ENCODE measurements at regions not wholly inside any gene's neighbourhood (a gene's known extent, or its start where the extent isn't known, plus 50 kb on each side); places are given as distances from the start of the nearest gene placed in this dataset.

- H3K9me3 Mint-ChIP-seq: peaks cover 0 to 6% (median 4%) of the 10 kb centered on the region in 5 donors
- CTCF ChIA-PET: no interaction called here
These were observed 111.9 kb upstream of the CALN1 start for GRCh38 chr7:72524037-72524436.

GRCh38 chr7:72504061-72504706 is 92.0 kb upstream of the CALN1 start:
- Histone ChIP-seq H3K4me1 (ENCODE audit: insufficient read depth, low read length) (no peaks in the 10 kb centered on the region), H3K9me3 (ENCODE audit: low read length) (no peaks in the 10 kb centered on the region), H3K27ac (ENCODE audit: low read depth, low read length) (no peak overlapping the region), H3K36me3 (ENCODE audit: insufficient read depth, low read length) (no peaks in the 10 kb centered on the region), H3K4me3 (ENCODE audit: low read length) (no peak overlapping the region), H3K27me3 (ENCODE audit: insufficient read depth, low read length, poor library complexity, severe bottlenecking) (no peaks in the 10 kb centered on the region)
- H3K4me1 Mint-ChIP-seq: no peaks in the 10 kb centered on the region
- no peaks in the 10 kb centered on the region for H3K27me3 Mint-ChIP-seq
- H3K9me3 Mint-ChIP-seq: peaks cover 0 to 4% (median 3%) of the 10 kb centered on the region in 5 donors
- H3K36me3 Mint-ChIP-seq: no peaks in the 10 kb centered on the region
- no peak for DNase-seq
- no peak overlapping the region for H3K4me3 Mint-ChIP-seq
- ChIA-PET POLR2A (no interaction called here), CTCF (no interaction called here)
- no peak overlapping the region for H3K27ac Mint-ChIP-seq

More at GRCh38 chr7:72524037-72524436, 111.9 kb upstream of the CALN1 start:
- H3K9me3 ChIP-seq (ENCODE audit: low read length): no peaks in the 10 kb centered on the region
- Mint-ChIP-seq H3K27ac (no peak overlapping the region), H3K4me1 (no peaks in the 10 kb centered on the region), H3K4me3 (no peak overlapping the region), H3K27me3 (peaks cover 3 to 8% of the 10 kb centered on the region in 2 donors), H3K36me3 (no peaks in the 10 kb centered on the region)
- no peaks in the 10 kb centered on the region for H3K4me1 ChIP-seq (ENCODE audit: insufficient read depth, low read length)
- H3K4me3 ChIP-seq (ENCODE audit: low read length): no peak overlapping the region
- DNase-seq: no peak
- H3K36me3 ChIP-seq (ENCODE audit: insufficient read depth, low read length): no peaks in the 10 kb centered on the region
- POLR2A ChIA-PET: no interaction called here
- H3K27ac ChIP-seq (ENCODE audit: low read depth, low read length): no peak overlapping the region
- no peaks in the 10 kb centered on the region for H3K27me3 ChIP-seq (ENCODE audit: insufficient read depth, low read length, poor library complexity, severe bottlenecking)

GRCh38 chr7:72503644-72504043 is 91.5 kb upstream of the CALN1 start:
- Mint-ChIP-seq H3K27ac (no peak overlapping the region), H3K27me3 (no peaks in the 10 kb centered on the region), H3K4me1 (no peaks in the 10 kb centered on the region), H3K9me3 (peaks cover 0 to 4% (median 1%) of the 10 kb centered on the region in 5 donors), H3K36me3 (no peaks in the 10 kb centered on the region), H3K4me3 (no peak overlapping the region)
- ChIA-PET CTCF (no interaction called here), POLR2A (no interaction called here)
- Histone ChIP-seq H3K4me1 (ENCODE audit: insufficient read depth, low read length) (no peaks in the 10 kb centered on the region), H3K4me3 (ENCODE audit: low read length) (no peak overlapping the region), H3K27ac (ENCODE audit: low read depth, low read length) (no peak overlapping the region), H3K9me3 (ENCODE audit: low read length) (no peaks in the 10 kb centered on the region), H3K27me3 (ENCODE audit: insufficient read depth, low read length, poor library complexity, severe bottlenecking) (no peaks in the 10 kb centered on the region), H3K36me3 (ENCODE audit: insufficient read depth, low read length) (no peaks in the 10 kb centered on the region)
- no peak for DNase-seq

GRCh38 chr7:72494807-72495206 is 82.7 kb upstream of the CALN1 start:
- Histone ChIP-seq H3K4me3 (ENCODE audit: low read length) (no peak overlapping the region), H3K4me1 (ENCODE audit: insufficient read depth, low read length) (no peaks in the 10 kb centered on the region), H3K27me3 (ENCODE audit: insufficient read depth, low read length, poor library complexity, severe bottlenecking) (no peaks in the 10 kb centered on the region), H3K27ac (ENCODE audit: low read depth, low read length) (no peak overlapping the region), H3K9me3 (ENCODE audit: low read length) (no peaks in the 10 kb centered on the region), H3K36me3 (ENCODE audit: insufficient read depth, low read length) (no peaks in the 10 kb centered on the region)
- Mint-ChIP-seq H3K36me3 (peaks cover 0 to 4% (median 0%) of the 10 kb centered on the region in 3 donors), H3K4me1 (no peaks in the 10 kb centered on the region), H3K27ac (no peak overlapping the region), H3K4me3 (no peak overlapping the region), H3K27me3 (no peaks in the 10 kb centered on the region), H3K9me3 (peaks cover 6 to 21% (median 13%) of the 10 kb centered on the region in 5 donors)
- ChIA-PET POLR2A (no interaction called here), CTCF (interaction anchor here (1.2 kb wide), 2 partner anchors 10 to 13 kb away, joined by 3 read pairs; no protein-coding TSS in a partner anchor)
- DNase-seq: no peak

- Mint-ChIP-seq H3K4me3 (no peak overlapping the region), H3K9me3 (peaks cover 5 to 21% (median 15%) of the 10 kb centered on the region in 5 donors), H3K36me3 (peaks cover 0 to 4% (median 0%) of the 10 kb centered on the region in 3 donors), H3K4me1 (no peaks in the 10 kb centered on the region), H3K27me3 (no peaks in the 10 kb centered on the region), H3K27ac (no peak overlapping the region)
- Histone ChIP-seq H3K27me3 (ENCODE audit: insufficient read depth, low read length, poor library complexity, severe bottlenecking) (no peaks in the 10 kb centered on the region), H3K4me1 (ENCODE audit: insufficient read depth, low read length) (no peaks in the 10 kb centered on the region), H3K27ac (ENCODE audit: low read depth, low read length) (no peak overlapping the region), H3K9me3 (ENCODE audit: low read length) (no peaks in the 10 kb centered on the region), H3K4me3 (ENCODE audit: low read length) (no peak overlapping the region), H3K36me3 (ENCODE audit: insufficient read depth, low read length) (no peaks in the 10 kb centered on the region)
- peak in 3 of 5 donors; percentile 5 to 12 (median 10) for DNase-seq
- ChIA-PET POLR2A (no interaction called here), CTCF (interaction anchor here (1.2 kb wide), 2 partner anchors 9 to 13 kb away, joined by 3 read pairs; no protein-coding TSS in a partner anchor)
These were observed 81.9 kb upstream of the CALN1 start for GRCh38 chr7:72493850-72494661.

- no peaks in the 10 kb centered on the region for H3K4me1 Mint-ChIP-seq
- no peaks in the 10 kb centered on the region for H3K4me1 ChIP-seq (ENCODE audit: insufficient read depth, low read length)
- no peaks in the 10 kb centered on the region for H3K36me3 Mint-ChIP-seq
- H3K27ac Mint-ChIP-seq: no peak overlapping the region
- no peaks in the 10 kb centered on the region for H3K9me3 ChIP-seq (ENCODE audit: low read length)
- H3K4me3 Mint-ChIP-seq: no peak overlapping the region
- no peak overlapping the region for H3K27ac ChIP-seq (ENCODE audit: low read depth, low read length)
- no peaks in the 10 kb centered on the region for H3K36me3 ChIP-seq (ENCODE audit: insufficient read depth, low read length)
- no peak overlapping the region for H3K4me3 ChIP-seq (ENCODE audit: low read length)
- H3K9me3 Mint-ChIP-seq: peaks cover 5 to 20% (median 7%) of the 10 kb centered on the region in 5 donors
- CTCF ChIA-PET: no interaction called here
- no peaks in the 10 kb centered on the region for H3K27me3 ChIP-seq (ENCODE audit: insufficient read depth, low read length, poor library complexity, severe bottlenecking)
- no peaks in the 10 kb centered on the region for H3K27me3 Mint-ChIP-seq
- DNase-seq: no peak
- POLR2A ChIA-PET: no interaction called here
These were observed 80.4 kb upstream of the CALN1 start for GRCh38 chr7:72492461-72493065.

GRCh38 chr7:72490301-72490700 is 78.2 kb upstream of the CALN1 start:
- H3K4me3 ChIP-seq (ENCODE audit: low read length): no peak overlapping the region
- peaks cover 0 to 1% of the 10 kb centered on the region in 2 donors for H3K27me3 Mint-ChIP-seq
- H3K36me3 ChIP-seq (ENCODE audit: insufficient read depth, low read length): no peaks in the 10 kb centered on the region
- H3K36me3 Mint-ChIP-seq: no peaks in the 10 kb centered on the region
- no peaks in the 10 kb centered on the region for H3K4me1 ChIP-seq (ENCODE audit: insufficient read depth, low read length)
- no peaks in the 10 kb centered on the region for H3K9me3 ChIP-seq (ENCODE audit: low read length)
- H3K9me3 Mint-ChIP-seq: peaks cover 0 to 12% (median 4%) of the 10 kb centered on the region in 5 donors
- H3K27me3 ChIP-seq (ENCODE audit: insufficient read depth, low read length, poor library complexity, severe bottlenecking): no peaks in the 10 kb centered on the region
- H3K27ac Mint-ChIP-seq: no peak overlapping the region
- ChIA-PET POLR2A (no interaction called here), CTCF (no interaction called here)
- no peak overlapping the region for H3K27ac ChIP-seq (ENCODE audit: low read depth, low read length)
- H3K4me3 Mint-ChIP-seq: no peak overlapping the region
- no peak for DNase-seq
- H3K4me1 Mint-ChIP-seq: no peaks in the 10 kb centered on the region

- no peaks in the 10 kb centered on the region for H3K4me1 ChIP-seq (ENCODE audit: insufficient read depth, low read length)
These were observed 69.8 kb upstream of the CALN1 start for GRCh38 chr7:72481934-72482333.

More at GRCh38 chr7:72481934-72482333, 69.8 kb upstream of the CALN1 start:
- Mint-ChIP-seq H3K27me3 (peaks cover 10 to 14% of the 10 kb centered on the region in 2 donors), H3K27ac (no peak overlapping the region), H3K36me3 (peaks cover 0 to 3% (median 0%) of the 10 kb centered on the region in 3 donors), H3K4me3 (no peak overlapping the region), H3K9me3 (peaks cover 4 to 9% (median 5%) of the 10 kb centered on the region in 5 donors), H3K4me1 (no peaks in the 10 kb centered on the region)
- no peaks in the 10 kb centered on the region for H3K9me3 ChIP-seq (ENCODE audit: low read length)
- CTCF ChIA-PET: no interaction called here
- no peaks in the 10 kb centered on the region for H3K27me3 ChIP-seq (ENCODE audit: insufficient read depth, low read length, poor library complexity, severe bottlenecking)
- H3K27ac ChIP-seq (ENCODE audit: low read depth, low read length): no peak overlapping the region
- POLR2A ChIA-PET: no interaction called here
- no peak for DNase-seq
- no peak overlapping the region for H3K4me3 ChIP-seq (ENCODE audit: low read length)
- no peaks in the 10 kb centered on the region for H3K36me3 ChIP-seq (ENCODE audit: insufficient read depth, low read length)
